ENCODE measurements at regions not wholly inside any gene's neighbourhood (a gene's known extent, or its start where the extent isn't known, plus 50 kb on each side); places are given as distances from the start of the nearest gene placed in this dataset.
"Not testable (repeated sequence)": the region's sequence is repeated elsewhere in the genome, so short reads cannot be mapped to it uniquely, and the experiment has no call there.

GRCh38 chr4:144376866-144377265 is 236.3 kb upstream of the GYPA start:
- DNase-seq, result no peak

DNA sequence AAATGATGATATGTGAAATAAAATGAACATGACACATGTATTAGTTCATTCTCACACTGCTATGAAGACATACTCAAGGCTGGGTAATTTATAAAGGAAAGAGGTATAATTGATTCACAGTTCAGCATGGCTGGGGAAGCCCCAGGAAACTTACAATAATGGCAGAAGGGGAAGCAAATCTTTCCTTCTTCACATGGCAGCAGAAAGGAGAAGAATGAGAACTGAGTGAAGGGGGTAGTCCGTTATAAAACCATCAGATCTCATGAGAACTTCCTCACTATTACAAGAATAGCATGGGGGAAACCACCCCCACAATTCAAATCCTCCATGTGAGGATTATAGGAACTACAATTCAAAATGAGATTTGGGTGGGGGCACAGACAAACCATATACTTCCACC is 243.9 kb upstream of the GYPA start:
- no peak for DNase-seq

GRCh38 chr4:144399927-144400326 is 246.0 kb upstream of the HHIP start:
- DNase-seq, result peak in 1 of 2 experiments; percentile 34

DNA sequence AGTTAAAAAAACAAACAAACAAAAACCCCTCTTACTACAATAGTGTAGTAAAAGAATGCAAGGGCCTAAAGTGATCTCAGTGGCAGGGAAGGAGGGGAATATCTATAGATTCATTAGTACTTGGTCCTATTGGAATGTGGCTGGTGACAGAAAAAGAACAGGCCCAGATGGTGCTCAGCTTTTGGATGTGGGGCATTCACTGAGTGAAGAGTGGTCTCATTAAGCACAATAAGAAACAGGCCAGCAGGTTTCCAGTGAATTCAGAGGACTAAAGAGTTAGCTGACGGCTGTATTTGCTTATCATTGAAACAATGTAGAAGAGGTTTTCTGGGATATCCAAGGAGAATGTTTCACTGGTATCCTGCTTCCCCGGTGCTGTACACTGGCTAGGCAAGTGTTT is 243.8 kb upstream of the HHIP start:
- DNase-seq, result no peak

DNA sequence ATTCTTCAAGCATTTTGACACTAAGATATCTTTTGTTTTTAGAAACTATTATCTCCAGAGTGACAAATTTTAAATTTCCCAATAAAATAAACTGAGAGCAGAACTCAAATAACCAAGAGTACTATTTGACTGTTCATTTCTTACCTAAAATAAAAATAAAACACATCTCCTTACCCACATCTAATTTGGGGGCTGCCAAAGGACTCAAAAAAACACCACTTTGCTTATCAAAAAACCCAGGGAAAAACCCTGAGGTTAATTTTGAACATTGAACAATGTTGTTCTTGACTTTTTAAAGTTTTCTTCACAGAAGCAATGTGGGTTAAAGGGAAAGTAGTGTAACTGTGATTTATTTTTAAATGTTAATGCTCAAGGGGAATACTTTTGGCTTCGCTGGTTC is 243.0 kb upstream of the HHIP start:
- no peak for DNase-seq

DNA sequence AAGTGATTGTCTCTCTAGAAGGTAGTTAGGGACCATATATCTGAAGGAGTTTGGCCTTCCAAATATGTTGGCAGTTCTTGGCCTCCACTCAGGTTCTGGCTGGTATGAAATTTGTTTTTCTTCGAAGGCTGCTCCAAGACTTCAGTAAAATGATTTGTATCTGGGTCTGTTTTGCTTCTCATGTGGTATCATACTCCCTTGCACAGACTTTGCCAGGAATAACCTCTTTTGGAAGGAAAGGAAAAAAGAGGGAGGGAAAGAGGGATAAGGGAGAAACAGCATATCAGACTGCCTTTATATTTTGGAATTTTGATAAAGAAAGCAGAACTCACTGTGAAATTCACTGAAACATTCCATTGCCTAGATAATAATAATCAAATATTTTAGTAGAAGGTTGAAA is 242.1 kb upstream of the HHIP start:
- no peak for DNase-seq

- no peak for DNase-seq
Observed at GRCh38 chr4:144409525-144409924, 236.4 kb upstream of the HHIP start.

DNA sequence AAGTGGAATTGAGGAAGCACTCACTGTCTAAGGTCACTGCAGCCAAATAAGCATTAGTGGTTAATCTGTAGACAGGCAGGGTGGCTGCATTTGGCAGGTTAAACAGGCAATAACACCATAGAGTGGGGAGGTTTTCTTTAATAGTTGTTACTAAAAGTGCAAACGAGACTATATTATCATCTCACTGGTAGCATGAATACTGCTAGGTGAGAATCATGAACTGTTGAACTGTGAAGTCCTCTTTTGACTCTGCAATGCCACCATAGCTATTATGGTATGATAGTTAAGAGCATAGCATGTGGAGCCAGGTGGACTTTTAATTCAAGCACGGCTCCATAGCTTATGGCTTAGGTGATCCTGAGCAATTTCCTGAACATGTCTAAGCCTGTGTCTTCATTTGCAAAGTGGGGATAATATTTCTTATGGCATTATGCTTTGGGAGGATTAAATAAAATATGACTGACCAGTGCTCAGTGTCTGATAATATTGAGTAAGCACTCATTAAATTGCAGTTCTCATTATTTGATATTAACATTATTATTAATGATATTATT is 235.6 kb upstream of the HHIP start:
- no peak for DNase-seq

DNA sequence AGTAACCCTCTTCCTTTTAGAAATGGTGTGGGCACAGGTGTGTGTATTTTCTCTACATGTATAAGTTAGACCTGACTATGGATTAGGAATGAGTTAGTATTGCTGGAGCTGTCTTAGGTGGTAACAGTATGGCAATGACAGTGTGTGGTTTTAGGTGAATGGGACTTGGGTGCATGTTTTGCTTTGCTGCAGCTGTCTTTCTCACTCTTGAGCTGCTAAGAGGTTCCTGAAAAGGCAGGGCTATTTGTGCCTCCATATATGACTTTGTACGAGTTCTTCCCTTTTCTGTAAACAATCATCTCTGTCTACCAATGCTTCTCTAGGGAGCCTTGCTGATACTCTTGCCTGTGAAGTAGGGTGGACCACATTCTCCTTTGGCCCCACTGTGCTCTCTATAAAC is 234.8 kb upstream of the HHIP start:
- DNase-seq, result no peak

GRCh38 chr4:144411700-144412099 is 234.3 kb upstream of the HHIP start:
- no peak for DNase-seq

- DNase-seq, result no peak
Observed at GRCh38 chr4:144421056-144421455, 224.9 kb upstream of the HHIP start.

DNA sequence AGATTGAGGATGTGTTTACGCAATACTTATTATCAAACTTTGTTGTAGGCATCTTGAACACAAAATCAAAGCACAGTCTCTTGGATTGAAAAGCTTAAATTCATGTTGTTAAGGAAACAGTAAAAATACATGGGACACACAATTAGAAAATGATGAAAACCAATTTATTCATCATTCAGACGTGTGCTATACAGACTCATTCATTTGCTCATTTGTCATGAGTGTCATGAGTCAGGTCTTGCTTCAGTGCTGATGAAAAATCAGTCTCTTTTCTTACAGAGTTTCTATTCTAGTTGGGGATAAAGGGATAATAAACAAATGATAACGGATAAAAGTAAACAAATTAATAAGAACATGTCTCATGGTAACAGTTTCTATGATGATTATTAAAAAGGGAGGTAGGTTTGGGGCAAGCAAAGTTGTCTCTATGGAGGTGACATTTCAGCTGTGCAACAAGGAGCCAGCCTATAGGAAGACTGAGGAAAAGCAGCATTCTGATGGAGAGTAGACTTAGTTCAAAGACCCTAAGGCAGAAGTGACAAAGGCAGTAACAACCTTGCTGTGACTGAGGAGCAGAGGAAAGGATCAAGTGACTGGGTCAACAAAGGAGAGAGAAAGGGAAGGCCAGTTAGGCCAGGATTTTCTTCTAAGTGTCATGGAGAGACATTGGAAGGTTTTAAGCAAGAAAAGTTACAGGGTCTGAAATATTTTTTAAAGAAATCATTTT is 224.0 kb upstream of the HHIP start:
- DNase-seq, result no peak

DNA sequence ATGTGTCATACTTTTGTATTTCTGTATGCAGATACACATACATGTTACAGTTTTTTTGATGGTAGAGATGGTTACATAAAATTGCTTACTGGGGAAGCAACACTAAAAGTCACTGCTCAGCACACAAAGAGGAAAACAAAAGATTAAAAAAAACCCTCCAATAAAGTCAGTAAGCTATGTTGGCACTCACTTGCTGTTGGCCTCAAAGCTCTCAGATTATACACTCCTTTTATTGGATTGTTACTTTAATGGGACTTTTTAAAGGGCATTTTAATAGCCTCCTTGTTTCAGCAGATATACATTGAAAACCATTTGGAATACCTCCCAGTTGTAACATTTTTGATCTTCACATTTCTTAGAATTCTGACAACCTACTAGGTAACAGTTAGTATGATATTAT is 222.0 kb upstream of the HHIP start:
- DNase-seq, result no peak

DNA sequence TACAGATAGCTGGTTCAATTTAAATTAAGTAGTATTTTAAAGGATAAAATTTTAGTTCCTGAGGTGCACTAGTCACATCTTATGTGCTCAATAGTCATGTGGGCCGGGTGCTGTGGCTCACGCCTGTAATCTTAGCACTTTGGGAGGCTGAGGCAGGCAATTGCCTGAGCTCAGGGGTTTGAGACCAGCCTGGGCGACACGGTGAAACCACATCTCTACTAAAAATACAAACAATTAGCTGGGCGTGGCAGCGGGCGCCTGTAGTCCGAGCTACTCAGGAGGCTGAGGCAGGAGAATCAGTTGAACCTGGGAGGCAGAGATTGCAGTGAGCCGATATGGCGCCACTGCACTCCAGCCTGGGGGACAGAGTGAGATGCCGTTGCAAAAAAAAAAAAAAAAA is 219.9 kb upstream of the HHIP start:
- DNase-seq, result not testable (repeated sequence)

DNA sequence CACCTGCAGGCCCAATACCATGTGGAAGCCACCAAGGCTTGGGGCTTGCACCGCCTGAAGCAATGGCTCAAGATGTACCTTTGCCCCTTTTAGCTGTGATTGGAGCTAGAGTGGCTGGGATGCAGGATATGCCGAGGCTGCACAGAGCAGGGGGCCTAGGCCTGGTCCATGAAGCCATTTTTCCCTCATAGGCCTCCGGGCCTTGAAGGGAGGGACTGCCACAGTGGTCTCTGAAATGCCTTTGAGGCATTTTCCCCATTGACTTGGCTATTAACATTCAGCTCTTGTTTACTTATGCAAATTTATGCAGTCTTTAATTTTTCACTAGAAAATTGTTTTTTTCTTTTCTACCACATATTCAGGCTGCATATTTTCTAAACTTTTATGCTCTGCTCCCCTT is 203.2 kb upstream of the HHIP start:
- DNase-seq, result no peak

DNA sequence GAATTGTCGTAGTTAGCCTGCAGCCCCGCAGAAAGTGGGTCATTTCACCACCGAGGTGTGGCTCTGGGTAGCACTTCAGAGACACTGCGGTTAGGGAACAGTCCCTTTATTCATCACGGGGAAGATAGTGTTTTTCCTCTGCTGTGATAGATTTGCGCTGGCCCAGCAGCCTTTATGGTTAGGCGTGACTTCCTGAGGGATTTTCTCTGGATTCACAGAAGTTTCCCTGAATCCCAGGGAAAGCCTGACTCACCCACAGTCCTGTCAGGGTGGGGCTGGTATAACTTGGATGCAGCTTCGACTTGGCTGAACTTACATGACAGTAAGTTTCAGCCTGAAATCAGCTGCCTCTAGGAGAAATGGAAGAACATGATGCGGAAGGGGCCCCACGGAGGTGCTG is 196.3 kb upstream of the HHIP start:
- DNase-seq, result no peak

DNA sequence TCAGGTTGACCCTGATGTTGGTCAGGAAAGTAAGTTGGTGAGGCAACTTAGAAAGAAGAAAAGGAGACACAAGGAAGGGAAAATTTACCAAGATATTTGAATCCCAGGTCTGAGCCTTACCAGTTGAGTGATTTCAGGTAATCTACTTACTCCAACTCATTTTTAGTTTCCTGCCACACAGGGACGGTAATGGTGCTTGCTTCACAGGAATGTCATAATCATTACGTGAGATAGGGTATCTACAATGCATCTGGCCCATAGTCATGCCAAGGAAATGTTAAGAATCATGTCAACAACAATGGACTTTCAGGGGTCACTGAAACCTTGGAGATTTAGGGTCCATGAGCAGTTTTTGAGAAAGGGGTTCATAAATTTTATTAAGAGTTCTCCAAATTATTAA is 195.4 kb upstream of the HHIP start:
- DNase-seq, result no peak

GRCh38 chr4:144451766-144452450 is 194.0 kb upstream of the HHIP start:
- no peak for DNase-seq

DNA sequence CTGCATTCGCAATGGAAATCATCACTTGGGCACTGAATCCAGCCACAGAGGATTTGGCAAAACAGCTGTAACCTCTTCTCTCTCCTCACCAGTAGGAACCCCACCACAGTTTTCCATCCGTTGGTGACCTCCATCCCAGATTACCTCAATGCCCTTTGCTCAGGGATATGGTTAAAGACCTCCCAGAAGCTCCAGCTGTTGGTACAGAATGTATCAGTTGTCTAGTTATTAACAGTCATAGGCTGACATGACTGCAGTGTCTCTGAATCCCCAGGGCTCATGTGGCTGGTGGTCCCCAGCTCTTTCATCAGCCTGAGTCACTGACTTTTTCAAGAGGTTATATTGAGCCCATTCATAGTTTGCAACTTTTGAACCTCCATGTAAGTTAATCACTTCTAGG is 189.8 kb upstream of the HHIP start:
- DNase-seq, result no peak

DNA sequence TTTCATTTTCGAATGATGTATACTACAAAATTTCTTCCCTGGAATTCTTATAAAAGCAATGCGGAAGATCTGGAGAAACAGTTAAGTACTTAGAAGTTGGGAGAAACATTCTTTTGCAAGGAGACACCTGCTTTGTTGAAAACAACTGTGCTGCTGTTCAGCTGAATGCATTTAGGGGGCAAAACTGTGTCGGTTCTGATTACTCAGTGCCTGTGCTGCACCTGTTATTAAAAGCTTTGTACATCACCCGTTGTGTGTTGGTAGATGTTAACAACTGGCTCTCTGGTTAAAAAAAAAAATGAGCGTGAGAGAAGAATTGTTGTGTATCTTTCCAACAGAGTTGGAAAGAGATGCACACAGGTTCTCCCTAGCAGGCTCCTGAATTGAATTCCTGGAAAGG is 184.1 kb upstream of the HHIP start:
- DNase-seq, result no peak

DNA sequence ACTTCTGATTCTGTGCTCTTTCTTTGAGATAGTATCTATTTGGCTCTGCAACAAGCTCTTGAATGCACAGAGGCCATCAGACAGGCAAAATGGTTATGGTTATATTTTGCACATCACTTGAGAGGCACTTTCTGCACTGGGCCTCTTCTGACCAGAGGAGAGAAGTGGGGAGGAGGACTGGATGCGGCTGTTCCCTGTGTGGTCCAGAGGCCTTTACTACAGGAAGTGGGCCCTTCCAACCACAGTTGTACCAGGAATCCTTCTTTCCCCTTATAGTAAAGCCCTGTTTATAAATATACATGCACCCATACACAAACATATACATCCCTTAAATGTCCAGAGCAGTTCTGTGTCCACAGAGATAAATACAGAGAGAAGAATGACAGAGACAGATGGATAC is 182.7 kb upstream of the HHIP start:
- no peak for DNase-seq

- DNase-seq, result no peak
Observed at GRCh38 chr4:144463896-144464295, 182.1 kb upstream of the HHIP start.

DNA sequence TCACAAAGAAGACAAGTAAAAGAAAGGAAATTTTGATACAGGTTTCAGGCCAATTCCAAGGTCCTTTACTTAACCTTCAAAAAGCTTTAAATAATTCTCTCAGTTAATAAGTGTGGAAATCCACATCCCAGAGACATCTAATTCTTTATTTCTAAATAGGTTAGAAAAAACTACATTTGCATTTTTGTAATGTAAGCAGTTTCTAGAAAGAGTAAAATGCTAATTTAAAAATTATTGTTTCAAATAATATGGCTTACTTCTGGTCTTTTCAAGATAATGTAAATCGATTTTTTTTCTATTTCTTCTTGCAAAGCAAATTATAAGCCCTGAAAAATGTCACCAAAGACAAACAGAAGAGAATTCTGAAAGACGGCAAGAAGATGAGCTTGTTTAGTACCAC is 180.4 kb upstream of the HHIP start:
- DNase-seq, result no peak

DNA sequence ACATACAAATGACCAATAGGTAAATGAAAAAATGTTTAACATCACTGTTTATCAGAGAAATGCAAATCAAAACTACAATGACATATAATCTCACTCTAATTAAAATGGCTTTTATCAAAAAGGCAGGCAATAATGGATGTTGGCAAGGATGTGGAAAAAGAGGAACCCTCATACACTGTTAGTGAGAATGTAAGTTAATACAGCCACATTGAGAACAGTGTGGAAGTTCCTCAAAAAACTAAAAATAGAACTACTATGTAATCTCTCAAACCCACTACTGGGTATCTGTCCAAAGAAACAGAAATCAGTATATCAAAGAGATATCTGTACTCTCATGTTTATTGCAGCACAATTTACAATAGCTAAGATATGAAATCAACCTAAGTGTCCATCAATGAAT is 165.9 kb upstream of the HHIP start:
- DNase-seq, result no peak

DNA sequence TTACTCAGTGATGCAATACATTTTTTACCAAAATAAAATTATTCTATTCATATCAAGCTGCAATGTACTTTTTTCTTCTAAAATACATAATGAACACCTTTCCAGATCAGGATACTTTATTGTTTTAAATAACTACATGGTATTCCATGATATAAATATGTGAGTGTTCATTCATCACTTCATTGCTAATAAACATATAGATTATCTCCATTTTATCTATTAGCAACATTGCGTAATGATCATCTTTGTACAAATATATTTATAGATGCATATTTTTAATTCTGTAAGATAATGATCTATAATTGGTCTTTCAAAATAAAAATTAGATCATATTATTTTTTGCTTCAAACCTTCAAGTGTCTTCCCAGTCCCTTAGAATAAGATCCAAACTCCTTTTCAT is 156.1 kb upstream of the HHIP start:
- no peak for DNase-seq
